GM21526 (cell line): ENCODE measurements at regions not wholly inside any gene's neighbourhood (a gene's known extent, or its start where the extent isn't known, plus 50 kb on each side); places are given as distances from the start of the nearest gene placed in this dataset.

Experiments
- ATAC-seq: cut with Tn5 transposase; IDR thresholded peaks from one replicate; pipeline ENCODE4 v1.9.1; 2021; ENCODE audit warnings: moderate library complexity; ENCODE audit not compliant: unreplicated experiment, low FRiP score

DNA sequence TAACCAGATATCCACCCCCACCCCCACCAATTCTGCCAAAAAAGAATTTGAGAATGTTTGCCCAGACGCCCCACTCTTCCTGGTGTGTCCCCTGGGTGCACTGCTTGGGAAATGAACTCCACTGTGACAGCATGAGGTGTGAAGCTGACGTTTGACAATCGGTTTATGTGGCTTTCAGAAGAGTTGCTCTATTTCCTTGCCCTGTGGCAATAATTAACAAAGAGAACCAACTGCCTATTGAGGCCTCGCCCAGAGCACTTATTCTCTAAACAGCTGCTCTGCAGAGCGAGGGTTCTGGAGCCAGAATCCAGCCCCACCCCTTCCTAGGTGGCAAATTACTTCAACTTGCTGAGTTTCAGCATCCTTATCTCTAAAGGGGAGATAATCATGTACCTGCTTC is 115.8 kb upstream of the SIX3 start:
- no peak for ATAC-seq

DNA sequence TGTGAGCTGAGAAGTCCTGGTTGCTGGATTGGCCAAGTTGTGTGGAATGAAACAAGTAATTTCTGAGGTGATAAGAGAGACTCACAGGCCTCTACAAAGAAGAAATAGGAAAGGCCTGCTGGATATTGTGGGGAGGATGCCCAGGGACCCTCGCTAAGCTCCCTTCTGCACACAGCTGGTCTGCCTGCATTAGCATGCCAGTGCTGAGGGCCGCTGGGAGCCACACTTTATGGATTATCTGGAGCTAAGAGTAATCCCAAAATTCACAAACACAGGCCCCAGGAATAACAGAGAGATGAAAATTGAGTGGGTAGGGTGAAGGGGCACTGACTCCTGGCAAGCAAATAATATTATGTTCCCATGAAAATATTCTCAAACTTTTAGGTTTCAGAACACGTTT is 114.9 kb upstream of the SIX3 start:
- no peak for ATAC-seq

DNA sequence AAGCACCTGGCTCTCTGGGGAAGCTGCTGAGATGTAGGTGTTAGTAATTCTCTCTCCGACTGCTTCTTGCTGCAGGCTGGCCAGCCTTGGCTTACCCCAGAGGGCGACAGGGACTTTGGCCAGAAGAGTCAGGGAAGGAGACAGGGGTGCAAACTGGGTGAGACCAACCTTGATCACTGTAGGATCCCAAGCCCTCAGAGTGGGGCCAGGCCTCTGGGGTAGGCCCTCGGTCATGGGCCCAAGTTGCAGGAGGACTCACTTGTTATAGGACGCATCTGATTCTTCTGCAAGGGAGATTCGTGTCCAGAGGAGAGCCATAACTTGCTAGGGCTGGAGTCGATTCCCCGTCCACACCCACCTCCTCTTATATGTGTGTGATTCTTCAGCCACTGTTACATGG is 111.7 kb upstream of the SIX3 start:
- ATAC-seq = no peak

DNA sequence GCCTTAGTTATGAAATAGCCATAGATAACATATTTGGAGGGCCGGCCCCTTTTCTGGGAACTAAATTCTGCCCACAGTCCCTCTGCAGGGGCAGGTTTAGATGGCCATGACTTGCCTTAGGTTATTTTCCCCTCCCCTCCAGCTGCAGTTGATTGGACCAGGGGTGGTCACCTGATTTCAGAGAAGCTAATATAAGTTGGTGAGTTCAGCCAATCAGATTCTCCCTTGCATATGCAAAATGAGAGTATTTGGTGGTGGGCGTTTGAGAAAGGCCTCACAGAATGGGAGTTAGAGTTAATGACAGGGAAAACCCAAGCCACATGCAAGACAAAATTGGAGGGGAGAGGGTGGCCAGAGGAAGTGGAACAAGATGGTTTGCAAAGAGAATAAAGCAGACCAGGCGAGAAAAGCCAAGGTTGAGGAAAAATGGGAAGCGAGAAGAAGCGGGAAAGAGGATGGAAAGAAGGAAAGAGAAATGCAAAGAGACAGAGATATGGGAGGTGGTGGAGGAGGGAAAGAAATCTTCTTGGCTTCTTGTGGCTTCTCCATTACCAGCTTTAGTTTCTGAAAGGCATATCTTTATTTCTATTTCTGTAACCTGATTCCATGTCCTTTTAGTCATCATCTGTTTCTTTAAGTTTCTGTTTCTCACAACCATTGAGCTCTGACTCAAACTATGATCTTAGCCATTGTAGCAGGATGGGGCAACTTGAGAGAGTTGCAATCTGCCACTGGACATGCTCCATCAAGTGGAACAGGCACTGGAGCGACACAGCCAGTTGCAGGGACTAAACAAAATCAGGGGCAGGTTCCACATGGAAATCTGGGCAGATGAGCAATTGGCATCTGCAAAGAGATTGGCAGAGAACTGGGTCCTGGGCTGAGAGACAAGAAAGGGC is 108.1 kb upstream of the SIX3 start:
- ATAC-seq = peak; percentile 46

DNA sequence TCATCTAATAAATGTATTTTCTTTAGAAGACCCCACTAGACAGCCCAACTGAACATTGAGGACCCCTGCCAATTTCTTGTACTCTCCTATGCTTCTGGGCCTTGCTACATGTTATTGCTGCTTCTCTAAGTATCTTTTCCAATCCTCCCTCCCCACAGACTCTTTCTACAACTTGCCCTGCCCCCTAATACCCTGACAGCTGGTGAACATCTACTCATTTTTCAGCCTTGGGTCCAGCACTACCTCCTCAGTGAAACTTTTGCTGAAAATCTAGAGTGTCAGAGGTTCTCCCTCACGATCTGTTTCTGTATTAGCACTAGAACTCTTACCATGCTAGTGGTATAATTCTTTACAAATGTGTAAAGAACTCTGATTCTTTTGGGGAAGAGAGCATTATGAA is 106.8 kb upstream of the SIX3 start:
- no peak for ATAC-seq

DNA sequence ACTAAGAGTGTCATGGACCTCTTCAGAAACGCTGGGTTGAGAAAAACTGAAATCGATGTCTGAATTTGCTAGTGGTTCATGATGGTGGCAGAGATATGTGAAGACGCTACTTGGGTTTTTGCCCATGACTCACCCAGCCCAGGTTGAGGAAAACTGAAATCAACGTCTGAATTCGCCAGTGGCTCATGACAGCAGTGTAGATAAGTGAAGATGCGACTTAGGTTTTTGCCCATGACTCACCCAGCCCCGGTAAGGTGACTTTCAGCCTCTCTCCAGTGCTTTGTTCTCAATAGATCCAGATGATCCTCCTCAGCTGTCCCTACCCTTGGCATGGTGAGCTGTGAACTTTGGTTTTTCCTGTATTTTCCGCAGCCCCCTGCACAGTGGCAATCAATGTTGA is 105.3 kb upstream of the SIX3 start:
- ATAC-seq = no peak

DNA sequence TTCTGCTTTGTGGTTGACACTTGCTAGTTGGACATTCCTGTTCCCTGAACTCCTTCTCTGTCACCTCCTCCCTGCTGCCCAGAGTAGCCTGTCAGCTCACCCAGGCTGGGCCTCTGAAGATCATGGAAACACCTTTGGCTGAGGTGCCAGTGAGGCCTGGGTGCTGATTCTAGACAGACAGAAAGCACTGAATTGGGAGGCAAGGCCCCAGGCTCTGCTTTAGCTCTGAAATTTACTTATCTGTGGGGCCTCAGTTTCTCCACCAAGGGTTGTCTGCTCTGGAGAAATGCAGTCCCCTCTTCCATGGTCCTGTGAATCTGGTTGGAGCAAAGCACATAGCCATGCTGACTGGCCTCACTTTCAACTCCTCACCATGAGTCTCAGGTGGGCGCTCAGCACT is 104.6 kb upstream of the SIX3 start:
- ATAC-seq = no peak

DNA sequence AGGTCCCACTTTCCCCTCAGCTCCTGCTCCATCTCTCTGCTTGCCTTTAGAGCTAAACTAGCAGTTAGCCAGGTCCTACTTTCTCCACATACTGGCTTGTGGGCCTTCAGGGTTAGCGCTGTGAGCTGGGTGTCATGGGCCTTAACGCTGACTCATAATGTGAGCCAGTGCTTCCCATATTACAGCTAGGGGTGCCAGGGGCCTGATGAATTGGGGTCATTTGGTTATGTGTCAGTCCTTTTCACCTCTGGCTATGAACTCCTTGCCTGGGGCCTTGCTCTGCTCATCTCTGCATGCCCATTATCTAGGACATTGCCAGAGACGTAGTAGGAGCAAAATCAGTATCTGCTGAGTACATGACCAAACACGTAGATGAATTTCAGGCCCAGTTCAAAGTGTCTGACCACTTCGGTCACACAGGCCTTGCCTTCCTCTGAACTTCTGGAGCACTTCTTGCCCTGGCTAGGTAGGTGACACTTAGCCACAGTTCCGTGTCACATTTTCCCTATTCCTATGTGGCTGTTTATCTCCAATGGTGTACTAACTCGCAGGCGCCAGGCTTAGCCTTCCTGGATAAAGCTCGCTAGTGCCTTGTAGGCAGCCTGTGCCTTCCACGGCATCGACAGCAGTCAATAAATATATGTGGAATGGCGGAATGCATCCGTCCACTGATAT is 103.2 kb upstream of the SIX3 start:
- no peak for ATAC-seq

DNA sequence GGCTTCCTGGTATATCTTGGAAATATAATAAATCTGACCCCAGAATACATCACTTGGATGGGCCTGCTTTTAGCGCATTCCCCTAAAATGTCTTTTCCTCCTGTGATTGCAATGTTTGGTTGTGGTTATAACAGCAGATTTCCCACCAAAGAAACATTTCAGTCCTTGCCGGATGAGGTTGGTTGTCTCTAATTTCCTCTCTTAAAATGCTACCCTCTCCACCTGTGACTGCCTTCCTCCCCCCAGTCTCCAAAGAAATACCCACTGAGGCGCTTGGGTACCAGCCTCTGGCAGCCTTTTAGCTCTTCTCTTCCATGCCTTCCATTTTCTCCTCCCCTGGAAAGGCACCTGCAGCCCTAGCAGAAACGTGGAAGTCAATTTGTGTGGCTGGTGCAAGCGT is 102.1 kb upstream of the SIX3 start:
- no peak for ATAC-seq

DNA sequence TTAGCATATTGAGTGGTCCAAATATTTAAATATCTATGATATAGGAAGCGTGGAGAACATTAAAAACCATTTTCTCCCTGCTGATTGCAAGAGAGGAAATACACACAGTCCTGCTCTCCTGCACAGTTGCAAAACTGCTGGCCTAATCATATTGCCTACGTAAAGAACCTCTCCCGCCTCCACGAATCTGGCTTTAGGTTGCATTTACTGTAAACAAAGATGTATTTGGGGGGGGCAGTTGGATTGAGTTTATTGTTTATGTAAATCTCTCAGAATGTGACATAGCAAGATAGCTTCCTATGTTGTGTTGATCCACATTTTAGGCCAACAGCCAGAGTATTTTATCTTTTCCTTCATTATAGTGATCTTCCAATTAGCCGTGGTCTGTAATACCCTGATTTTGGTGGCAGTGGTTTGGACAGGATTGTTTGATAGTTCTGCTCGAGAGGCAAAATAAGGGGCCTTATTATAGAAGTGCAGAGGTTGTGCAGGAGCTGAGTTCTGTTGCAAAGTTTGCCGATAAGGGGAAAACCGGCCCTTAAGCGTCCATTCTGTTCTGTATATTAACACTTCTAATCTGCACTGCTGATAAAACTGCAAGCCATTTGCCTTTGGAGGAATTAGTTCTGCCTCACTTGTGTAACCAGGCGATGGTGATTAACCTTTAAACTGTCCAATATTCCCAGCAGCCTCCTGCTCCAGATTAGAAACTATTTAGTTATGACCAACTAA is 101.6 kb upstream of the SIX3 start:
- ATAC-seq = no peak

DNA sequence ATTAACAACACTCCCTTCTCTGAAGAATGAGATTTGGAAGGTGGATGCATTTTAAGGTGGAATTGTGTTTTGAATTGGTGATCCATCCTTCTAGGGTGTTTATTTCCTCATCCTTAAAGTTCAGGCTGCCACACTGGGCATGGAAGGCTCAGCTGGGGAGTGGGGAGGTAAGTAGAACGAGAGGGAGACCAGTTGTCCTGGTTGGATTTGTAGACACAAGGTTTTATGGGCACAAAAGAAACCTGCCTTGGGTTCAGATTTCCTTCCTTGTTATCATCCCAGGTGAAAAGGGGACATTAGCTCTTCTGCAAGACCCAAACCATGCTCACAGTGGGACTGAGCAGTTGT is 101.0 kb upstream of the SIX3 start:
- ATAC-seq = no peak

DNA sequence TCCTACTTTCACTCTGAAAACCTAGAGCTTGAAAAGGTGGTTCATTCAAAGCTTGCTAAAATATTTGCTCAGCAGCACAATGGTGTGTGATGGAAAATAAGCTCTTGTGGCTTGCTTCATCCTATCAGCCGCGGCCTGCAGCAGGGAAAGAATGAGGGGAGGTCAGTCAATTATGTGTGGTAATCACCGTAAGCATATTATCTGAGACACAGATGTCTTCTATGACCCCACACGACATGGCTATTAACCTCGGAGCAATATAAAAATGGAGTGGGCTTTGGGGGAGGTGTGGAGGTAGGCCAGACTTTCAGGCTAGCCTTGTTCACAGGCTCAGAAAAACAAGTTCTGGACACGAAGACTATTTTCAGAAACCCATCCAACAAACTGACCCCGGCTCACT is 98.4 kb upstream of the SIX3 start:
- no peak for ATAC-seq

DNA sequence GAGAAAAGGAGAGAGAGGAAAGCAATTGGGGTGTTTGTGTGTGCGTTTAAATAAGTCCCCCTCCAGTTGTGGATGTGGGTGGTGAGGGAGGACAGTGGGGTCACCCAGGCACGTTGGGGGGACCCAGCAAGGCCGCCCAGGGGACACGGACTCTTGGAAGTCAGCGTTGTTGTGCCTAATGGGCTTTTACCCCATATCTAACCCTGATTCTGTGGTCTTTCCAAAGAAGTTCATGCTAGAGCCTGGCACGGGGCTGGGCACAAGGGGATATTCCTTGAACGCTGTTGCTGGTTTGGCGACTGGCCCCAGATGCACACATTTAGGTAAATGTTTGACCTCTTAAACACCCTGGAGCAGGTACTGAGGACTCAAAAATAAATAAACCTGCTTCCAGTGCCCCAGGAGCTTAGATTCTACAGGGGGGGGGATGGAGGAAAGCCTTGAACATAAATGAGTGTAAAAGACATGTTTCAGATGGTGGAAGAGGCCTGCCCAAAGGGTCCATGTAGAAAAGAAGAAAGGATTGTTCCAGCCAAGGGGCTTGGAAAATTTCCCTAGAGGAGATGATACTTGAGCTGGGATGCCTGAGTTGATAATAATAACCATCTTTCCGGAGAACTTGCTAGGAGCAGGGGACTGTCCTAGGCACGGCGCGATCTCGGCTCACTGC is 97.7 kb upstream of the SIX3 start:
- no peak for ATAC-seq

DNA sequence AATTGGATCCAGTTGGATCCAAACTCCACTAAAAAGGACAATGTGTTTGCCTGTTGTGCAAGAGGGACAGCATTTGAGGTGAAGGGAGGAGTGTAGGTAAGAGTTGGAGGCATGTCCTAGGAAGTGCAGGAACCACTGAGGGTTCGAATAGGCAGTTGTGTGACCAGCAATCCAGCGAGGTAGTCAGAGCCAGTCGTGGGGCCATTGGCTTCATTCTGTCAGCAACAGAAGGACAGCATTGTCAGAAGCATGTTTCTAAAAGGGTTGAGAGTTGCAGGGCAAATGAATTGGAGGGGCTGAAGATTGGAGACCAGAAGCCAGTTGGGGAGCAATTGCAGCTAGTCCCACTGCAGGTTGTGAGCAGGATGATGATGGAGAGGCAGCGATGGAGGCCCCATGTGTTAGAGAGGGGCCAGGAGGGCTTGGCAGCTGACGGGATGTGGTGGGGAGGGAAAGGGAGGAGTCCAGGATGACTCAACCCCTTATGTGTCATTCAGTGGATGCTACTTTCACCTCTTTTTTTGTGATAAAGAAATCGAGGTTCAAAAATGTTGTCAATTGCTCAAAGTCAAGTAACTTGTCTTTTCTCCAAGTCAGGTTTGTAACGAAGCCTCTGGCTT is 96.7 kb upstream of the SIX3 start:
- ATAC-seq = no peak

DNA sequence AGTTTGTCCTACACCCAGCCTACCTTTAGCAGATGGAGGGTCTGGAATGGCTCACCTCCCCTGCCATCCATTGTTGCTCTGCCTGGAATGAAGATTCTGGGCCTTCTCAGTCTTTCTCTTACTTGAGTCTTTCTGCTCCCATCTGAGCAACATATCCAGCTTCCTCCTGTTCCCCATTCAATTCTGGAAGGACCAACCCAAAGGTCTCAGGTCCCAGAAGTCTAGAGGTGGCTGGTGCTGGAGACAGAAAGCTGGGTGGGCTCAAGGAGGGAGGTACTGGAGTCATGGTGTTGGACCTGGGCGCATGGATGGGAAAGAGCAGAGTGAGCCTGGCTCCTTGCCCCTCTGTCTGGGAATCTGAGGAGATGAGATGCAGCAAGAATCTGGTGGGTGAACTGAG is 93.5 kb upstream of the SIX3 start:
- no peak for ATAC-seq

DNA sequence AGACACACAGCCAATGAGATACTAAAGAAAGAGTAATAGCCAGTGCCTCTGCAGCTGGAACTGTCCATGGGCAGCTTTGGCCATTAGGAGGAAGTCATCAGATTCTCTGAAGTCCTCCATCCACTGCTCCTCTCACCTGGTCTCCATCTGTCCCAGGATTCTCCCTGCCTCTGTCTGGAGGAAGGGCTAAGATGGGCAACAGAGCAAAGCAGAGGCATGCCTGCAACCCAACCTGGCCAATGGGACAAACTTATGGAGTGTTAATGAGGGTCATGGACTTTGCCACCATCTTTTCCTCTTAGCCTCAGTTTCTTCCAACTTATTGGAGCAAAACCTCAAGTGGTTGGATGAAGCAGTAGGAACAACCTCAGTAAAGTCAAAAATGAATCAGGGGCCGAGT is 91.5 kb upstream of the SIX3 start:
- ATAC-seq = no peak

DNA sequence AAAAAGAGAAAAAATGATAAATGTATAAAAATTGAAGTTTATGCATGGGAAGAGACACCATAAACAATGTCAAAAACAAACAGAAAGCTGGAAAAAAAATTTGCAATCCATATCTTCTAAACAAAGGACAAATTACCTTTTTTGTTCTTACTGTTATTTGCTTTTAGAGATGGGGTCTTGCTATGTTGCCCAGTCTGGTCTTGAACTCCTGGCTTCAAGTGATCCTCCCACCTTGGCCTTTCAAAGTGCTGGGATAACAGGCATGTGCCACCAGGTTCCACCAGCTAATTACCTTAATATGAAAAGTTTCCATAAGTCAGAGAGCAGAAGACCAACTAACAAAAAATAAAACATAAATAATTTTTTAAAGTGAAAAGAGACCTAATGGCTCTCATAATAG is 90.0 kb upstream of the SIX3 start:
- no peak for ATAC-seq

DNA sequence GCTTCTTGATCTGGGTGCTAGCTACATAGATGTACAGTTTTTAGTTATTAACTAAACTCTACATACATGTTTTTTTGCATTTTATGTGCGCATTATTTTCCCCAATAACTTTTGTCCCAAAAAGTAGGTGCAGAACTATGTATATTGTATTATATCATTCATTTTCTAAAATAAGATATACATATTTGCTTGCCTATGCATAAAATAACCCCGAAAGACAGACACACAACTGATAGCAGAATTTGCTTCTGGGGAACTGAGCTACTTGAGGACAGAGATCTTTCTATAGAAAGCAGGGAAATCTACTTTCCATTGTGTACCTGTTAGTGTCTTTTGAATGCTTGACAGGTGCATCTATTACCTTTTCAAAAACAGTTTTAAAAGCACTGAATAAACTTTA is 88.9 kb upstream of the SIX3 start:
- ATAC-seq = no peak

DNA sequence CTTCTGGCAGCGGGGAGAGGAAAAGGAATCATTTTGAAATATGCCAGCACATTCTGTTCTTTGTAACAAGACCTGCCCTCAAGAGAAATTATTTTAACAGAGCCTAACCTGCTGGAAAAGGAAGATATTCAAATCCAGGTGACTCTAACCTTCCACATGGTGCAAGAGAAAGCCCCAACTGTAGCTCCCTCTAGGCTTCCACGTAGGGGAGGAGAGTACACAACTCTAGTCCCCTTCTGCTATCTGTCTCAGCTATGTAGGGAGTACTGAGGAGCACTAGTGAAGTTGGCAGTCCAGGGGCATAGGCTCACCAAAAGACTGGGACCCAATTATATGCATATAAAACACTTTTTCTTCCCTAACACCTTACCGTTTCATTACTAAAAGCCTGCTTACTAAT is 82.2 kb upstream of the SIX3 start:
- no peak for ATAC-seq

DNA sequence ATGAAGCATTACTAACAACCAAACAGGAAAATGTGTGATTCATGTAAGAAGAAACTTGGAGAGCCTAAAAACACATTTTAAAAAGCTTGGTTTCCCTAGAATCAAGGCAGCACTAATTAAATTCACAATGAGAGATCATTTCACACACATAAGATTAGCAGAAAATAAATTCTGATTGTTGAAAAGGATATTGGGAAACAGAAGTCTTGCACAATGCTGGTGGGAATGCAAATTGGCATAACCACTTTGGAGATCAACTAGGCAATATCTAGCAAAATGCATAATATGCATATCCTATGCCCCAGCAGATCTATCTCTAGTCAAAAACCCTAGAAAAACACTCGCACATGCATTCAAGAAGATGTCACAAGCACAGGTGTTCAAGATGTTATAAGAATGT is 75.3 kb upstream of the SIX3 start:
- no peak for ATAC-seq

DNA sequence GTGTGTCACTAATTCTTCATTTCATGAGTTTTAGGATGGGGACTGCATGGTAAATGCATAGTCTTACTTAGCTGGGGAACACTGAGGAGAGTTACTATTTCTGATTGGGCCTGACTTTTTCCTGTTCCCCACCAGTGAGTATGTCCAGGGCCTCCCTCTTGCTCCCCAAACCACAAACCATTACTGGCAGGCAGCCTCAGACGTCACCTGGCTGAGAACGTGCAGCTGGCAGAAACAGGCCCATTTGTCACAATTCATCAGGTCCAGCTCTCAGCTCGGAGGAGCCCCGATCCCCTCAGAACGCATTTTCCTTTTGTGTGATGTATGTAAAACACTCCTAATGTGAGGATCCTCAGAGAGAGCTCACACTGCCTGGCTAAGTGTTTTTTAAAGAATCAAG is 71.7 kb upstream of the SIX3 start:
- ATAC-seq = no peak
